ENCODE measurements at regions not wholly inside any gene's neighbourhood (a gene's known extent, or its start where the extent isn't known, plus 50 kb on each side); places are given as distances from the start of the nearest gene placed in this dataset.

DNA sequence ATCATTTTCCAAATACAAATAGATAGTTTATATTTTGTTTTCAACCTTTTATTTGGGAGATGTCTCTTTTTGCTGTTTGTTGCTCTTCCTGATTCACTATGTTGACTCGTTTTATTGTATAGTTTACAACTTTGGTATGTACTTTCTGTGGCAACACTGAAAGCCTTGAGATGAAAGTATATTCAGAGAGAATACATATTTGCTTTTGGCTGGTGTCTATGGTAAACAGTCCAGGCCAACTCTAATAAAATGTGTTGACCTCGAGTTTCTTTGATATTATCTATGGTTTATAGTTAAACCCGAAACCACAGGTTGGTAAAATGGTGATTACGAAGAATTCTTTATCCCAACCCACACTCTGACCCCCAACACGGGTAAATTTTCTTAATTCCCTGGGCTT lies 919.6 kb upstream of the MAP3K7 start:
- no peaks in the 10 kb centered on the region for H3K36me3 ChIP-seq
- no peak overlapping the region for H3K4me3 ChIP-seq
- TF ChIP-seq, protein P1, sequence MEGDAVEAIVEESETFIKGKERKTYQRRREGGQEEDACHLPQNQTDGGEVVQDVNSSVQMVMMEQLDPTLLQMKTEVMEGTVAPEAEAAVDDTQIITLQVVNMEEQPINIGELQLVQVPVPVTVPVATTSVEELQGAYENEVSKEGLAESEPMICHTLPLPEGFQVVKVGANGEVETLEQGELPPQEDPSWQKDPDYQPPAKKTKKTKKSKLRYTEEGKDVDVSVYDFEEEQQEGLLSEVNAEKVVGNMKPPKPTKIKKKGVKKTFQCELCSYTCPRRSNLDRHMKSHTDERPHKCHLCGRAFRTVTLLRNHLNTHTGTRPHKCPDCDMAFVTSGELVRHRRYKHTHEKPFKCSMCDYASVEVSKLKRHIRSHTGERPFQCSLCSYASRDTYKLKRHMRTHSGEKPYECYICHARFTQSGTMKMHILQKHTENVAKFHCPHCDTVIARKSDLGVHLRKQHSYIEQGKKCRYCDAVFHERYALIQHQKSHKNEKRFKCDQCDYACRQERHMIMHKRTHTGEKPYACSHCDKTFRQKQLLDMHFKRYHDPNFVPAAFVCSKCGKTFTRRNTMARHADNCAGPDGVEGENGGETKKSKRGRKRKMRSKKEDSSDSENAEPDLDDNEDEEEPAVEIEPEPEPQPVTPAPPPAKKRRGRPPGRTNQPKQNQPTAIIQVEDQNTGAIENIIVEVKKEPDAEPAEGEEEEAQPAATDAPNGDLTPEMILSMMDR (IDR thresholded peaks at IDR 0.05): no peak
- ATAC-seq (ENCODE audit: insufficient number of reproducible peaks, low FRiP score, low read depth) (no peak), DNase-seq (ENCODE audit: low spot score) (no peak)
- no peak overlapping the region for H3K27ac ChIP-seq
- H3K27me3 ChIP-seq (replicated peaks; ENCODE audit: insufficient read depth): no peaks in the 10 kb centered on the region
- H3K4me1 ChIP-seq (ENCODE audit: control insufficient read depth in 1 of 2, low read depth in 2 of 2): no peaks in the 10 kb centered on the region
- H3K9me3 ChIP-seq: no peaks in the 10 kb centered on the region

DNA sequence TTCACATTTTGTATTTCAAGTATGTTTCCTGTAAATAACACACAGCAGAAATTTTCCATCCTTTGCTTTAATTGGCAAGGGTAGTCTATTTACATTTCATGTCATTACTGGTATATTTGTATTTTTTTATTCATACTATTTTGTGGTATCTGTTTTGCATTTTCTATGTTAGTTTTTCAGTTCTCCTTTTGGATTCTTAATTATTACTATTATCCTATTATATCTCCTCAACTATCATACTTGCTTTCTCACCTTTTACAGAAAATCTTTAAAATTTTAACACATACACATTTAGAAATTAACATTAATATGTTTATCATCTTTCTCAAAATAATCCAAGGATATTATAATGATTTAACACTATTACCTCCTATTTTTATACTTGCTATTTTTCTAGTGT lies 918.3 kb upstream of the MAP3K7 start:
- no peak for ATAC-seq (ENCODE audit: insufficient number of reproducible peaks, low FRiP score, low read depth)
- H3K27ac ChIP-seq: no peak overlapping the region
- no peaks in the 10 kb centered on the region for H3K9me3 ChIP-seq
- no peaks in the 10 kb centered on the region for H3K36me3 ChIP-seq
- no peaks in the 10 kb centered on the region for H3K4me1 ChIP-seq (ENCODE audit: control insufficient read depth in 1 of 2, low read depth in 2 of 2)
- no peak for DNase-seq (ENCODE audit: low spot score)
- no peak overlapping the region for H3K4me3 ChIP-seq
- no peaks in the 10 kb centered on the region for H3K27me3 ChIP-seq (replicated peaks; ENCODE audit: insufficient read depth)
- TF ChIP-seq, protein P1 (IDR thresholded peaks at IDR 0.05): no peak

DNA sequence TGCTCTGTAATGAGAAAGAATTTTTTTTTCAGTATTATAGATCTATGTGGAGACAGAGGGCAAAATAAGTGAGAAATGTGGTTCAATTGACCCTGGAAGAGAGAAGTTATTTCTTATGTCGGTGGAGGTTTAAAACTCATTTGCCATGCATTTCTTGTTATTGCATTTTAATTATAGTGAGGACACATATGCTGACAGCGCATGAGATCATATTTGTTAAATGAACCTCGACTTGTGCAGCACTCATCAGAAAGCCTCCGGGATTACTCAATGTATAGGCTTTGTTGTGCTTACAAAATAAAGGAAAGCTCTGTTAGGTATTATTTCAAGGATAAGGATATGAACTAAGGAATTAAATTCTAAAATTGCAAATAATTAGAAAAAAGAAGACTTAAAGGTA lies 915.1 kb upstream of the MAP3K7 start:
- ATAC-seq (ENCODE audit: insufficient number of reproducible peaks, low FRiP score, low read depth): no peak
- TF ChIP-seq, protein P1 (IDR thresholded peaks at IDR 0.05): no peak
- H3K27ac ChIP-seq: no peak overlapping the region

DNA sequence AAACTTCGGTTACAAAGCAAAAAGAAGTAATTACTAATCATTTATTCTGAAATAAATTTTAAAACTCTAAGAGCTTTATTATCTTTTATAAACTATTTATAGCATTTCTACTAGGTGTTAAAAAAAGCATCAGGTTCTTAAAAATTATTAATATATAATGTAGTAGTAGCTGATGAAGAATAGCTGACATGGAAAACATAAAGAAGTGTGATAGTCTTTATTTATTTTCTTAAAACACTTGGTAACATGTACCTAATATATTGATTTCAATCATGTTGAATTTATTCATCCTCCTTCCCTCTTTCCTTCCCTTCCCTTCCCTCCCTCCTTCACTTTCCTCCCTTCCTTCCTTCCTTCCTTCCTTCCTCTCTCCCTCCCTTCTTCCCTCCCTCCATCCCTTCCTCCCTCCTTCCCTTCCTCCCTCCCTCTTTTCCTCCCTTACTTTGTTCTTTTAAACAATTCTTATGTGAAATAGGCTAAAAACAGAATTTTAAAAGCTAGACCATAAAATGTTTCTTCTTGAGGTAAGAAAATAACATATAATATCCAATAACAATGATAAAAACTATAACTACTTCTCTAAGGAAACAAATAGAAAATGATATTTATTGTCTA lies 913.9 kb upstream of the MAP3K7 start:
- no peak overlapping the region for H3K27ac ChIP-seq
- H3K27me3 ChIP-seq (replicated peaks; ENCODE audit: insufficient read depth): no peaks in the 10 kb centered on the region
- H3K9me3 ChIP-seq: no peaks in the 10 kb centered on the region
- H3K4me1 ChIP-seq (ENCODE audit: control insufficient read depth in 1 of 2, low read depth in 2 of 2): no peaks in the 10 kb centered on the region
- no peaks in the 10 kb centered on the region for H3K36me3 ChIP-seq
- H3K4me3 ChIP-seq: no peak overlapping the region
- DNase-seq (ENCODE audit: low spot score): no peak
- TF ChIP-seq, protein P1 (IDR thresholded peaks at IDR 0.05): no peak
- no peak for ATAC-seq (ENCODE audit: insufficient number of reproducible peaks, low FRiP score, low read depth)

More for the DNA sequence above, 915.1 kb upstream of the MAP3K7 start:
- Histone ChIP-seq H3K4me3 (no peak overlapping the region), H3K9me3 (no peaks in the 10 kb centered on the region), H3K36me3 (no peaks in the 10 kb centered on the region), H3K4me1 (ENCODE audit: control insufficient read depth in 1 of 2, low read depth in 2 of 2) (no peaks in the 10 kb centered on the region), H3K27me3 (replicated peaks; ENCODE audit: insufficient read depth) (no peaks in the 10 kb centered on the region)
- DNase-seq (ENCODE audit: low spot score): no peak

DNA sequence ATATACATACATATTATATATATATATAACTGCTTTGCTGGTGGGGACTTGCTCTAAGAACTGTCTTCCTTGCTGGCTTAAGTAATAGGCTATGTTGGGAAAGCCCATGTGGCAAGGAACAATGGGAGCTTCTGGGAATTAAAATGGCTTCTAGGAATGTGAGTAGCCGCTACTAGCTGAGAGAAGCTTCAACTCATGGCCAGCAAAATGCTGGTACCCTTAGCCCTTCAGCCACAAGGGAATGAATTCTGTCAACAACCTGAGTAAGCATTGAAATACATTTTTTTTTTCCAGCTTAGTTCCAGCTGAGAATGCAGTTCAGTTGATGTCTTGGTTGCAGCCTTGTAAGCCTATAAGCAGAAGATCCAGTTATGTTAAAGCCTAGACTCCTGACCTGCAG lies 911.7 kb upstream of the MAP3K7 start:
- no peak for DNase-seq (ENCODE audit: low spot score)
- Histone ChIP-seq H3K4me1 (ENCODE audit: control insufficient read depth in 1 of 2, low read depth in 2 of 2) (no peaks in the 10 kb centered on the region), H3K27ac (no peak overlapping the region), H3K9me3 (no peaks in the 10 kb centered on the region), H3K36me3 (no peaks in the 10 kb centered on the region), H3K4me3 (no peak overlapping the region), H3K27me3 (replicated peaks; ENCODE audit: insufficient read depth) (no peaks in the 10 kb centered on the region)
- TF ChIP-seq, protein P1 (IDR thresholded peaks at IDR 0.05): no peak
- ATAC-seq (ENCODE audit: insufficient number of reproducible peaks, low FRiP score, low read depth): no peak

Data from thoracic aorta (tissue), 2 donors.